SK-N-SH treated with all-trans-retinoic acid at 6 μM for 48 hours (cell line): ENCODE measurements at regions not wholly inside any gene's neighbourhood (a gene's known extent, or its start where the extent isn't known, plus 50 kb on each side); places are given as distances from the start of the nearest gene placed in this dataset.

Source experiments
- ATAC-seq: fragments of 200-7000 bp; cut with Tn5 transposase; 3 replicates; pipeline ENCODE4 v1.9.1; 2020; ENCODE audit warnings: mild to moderate bottlenecking, moderate library complexity
- ARNTL ChIP-seq: fragments of 450-650 bp; formaldehyde crosslinking; IDR thresholded peaks from 2 replicates; pipeline ENCODE4 v1.5.0; 2020; ENCODE audit warnings: low read depth, mild to moderate bottlenecking, moderate library complexity, borderline replicate concordance
- BACH2 ChIP-seq: fragments of 250-450 bp; sonication (Bioruptor Pico); IDR thresholded peaks from 2 replicates; pipeline ENCODE4 v1.9.0; 2021; ENCODE audit warnings: mild to moderate bottlenecking, borderline replicate concordance
- CREB5 ChIP-seq: fragments of 250-450 bp; sonication (Bioruptor Pico); IDR thresholded peaks from 2 replicates; pipeline ENCODE4 v1.5.1; 2020; ENCODE audit warnings: low read depth, mild to moderate bottlenecking, moderate library complexity
- CSDC2 ChIP-seq: fragments of 250-450 bp; sonication (Bioruptor Pico); IDR thresholded peaks from 2 replicates; pipeline ENCODE4 v1.5.0; 2020; ENCODE audit warnings: mild to moderate bottlenecking, moderate library complexity
- ISL1 ChIP-seq: fragments of 250-450 bp; sonication (Bioruptor Pico); IDR thresholded peaks from 2 replicates; pipeline ENCODE4 v2.1.2; 2022; ENCODE audit warnings: mild to moderate bottlenecking, moderate library complexity
- PATZ1 ChIP-seq: fragments of 250-450 bp; sonication (Bioruptor Pico); IDR thresholded peaks from 2 replicates; pipeline ENCODE4 v1.8.0; 2020; ENCODE audit warnings: mild to moderate bottlenecking, moderate library complexity, borderline replicate concordance
- POU6F1 ChIP-seq: fragments of 250-450 bp; sonication (Bioruptor Pico); IDR thresholded peaks from 2 replicates; pipeline ENCODE4 v1.8.0; 2021; ENCODE audit warnings: low read depth, mild to moderate bottlenecking, moderate library complexity, borderline replicate concordance
- PPARA ChIP-seq: fragments of 250-450 bp; sonication (Bioruptor Pico); IDR thresholded peaks from 2 replicates; pipeline ENCODE4 v1.5.0; 2020; ENCODE audit warnings: mild to moderate bottlenecking, borderline replicate concordance
- RARB ChIP-seq: fragments of 250-450 bp; sonication (Bioruptor Pico); IDR thresholded peaks from 2 replicates; pipeline ENCODE4 v1.8.0; 2021; ENCODE audit warnings: mild to moderate bottlenecking, moderate library complexity
- SNAI2 ChIP-seq: fragments of 250-450 bp; sonication (Bioruptor Pico); IDR thresholded peaks from 2 replicates; pipeline ENCODE4 v1.5.0; 2020; ENCODE audit warnings: mild to moderate bottlenecking, moderate library complexity
- TCF4 ChIP-seq: fragments of 250-450 bp; sonication (Bioruptor Pico); IDR thresholded peaks from 2 replicates; pipeline ENCODE4 v1.8.0; 2021; ENCODE audit warnings: mild to moderate bottlenecking, moderate library complexity, borderline replicate concordance
- TOX ChIP-seq: fragments of 250-450 bp; sonication (Bioruptor Pico); IDR thresholded peaks from 2 replicates; pipeline ENCODE4 v1.8.0; 2021; ENCODE audit warnings: mild to moderate bottlenecking, moderate library complexity, borderline replicate concordance
- TSHZ2 ChIP-seq: fragments of 250-450 bp; sonication (Bioruptor Pico); IDR thresholded peaks from 2 replicates; pipeline ENCODE4 v1.5.0; 2020; ENCODE audit warnings: mild to moderate bottlenecking, moderate library complexity
- ZC3H10 ChIP-seq: fragments of 250-450 bp; sonication (Bioruptor Pico); IDR thresholded peaks from 2 replicates; pipeline ENCODE4 v1.5.1; 2021; ENCODE audit warnings: mild to moderate bottlenecking, moderate library complexity
- ZFP3 ChIP-seq: fragments of 250-450 bp; sonication (Bioruptor Pico); IDR thresholded peaks from 2 replicates; pipeline ENCODE4 v1.5.0; 2020; ENCODE audit warnings: mild to moderate bottlenecking, moderate library complexity
- ZFP30 ChIP-seq: fragments of 450-650 bp; formaldehyde crosslinking; IDR thresholded peaks from 2 replicates; pipeline ENCODE4 v1.5.0; 2022; ENCODE audit warnings: mild to moderate bottlenecking, moderate library complexity
- ZNF565 ChIP-seq: fragments of 450-650 bp; formaldehyde crosslinking; conservative IDR thresholded peaks from 2 replicates; pipeline ENCODE4 v1.5.0; 2020; ENCODE audit warnings: low read depth, mild to moderate bottlenecking, moderate library complexity
- ZNF70 ChIP-seq: fragments of 450-650 bp; formaldehyde crosslinking; IDR thresholded peaks from 2 replicates; pipeline ENCODE4 v1.5.0; 2020; ENCODE audit warnings: mild to moderate bottlenecking, moderate library complexity
- ZNF8 ChIP-seq: fragments of 450-650 bp; formaldehyde crosslinking; IDR thresholded peaks from 2 replicates; pipeline ENCODE4 v1.5.0; 2020; ENCODE audit warnings: mild to moderate bottlenecking, moderate library complexity

- no peak for ATAC-seq
- TF ChIP-seq TOX: no peak
These were observed 143.1 kb downstream of the INHBB start for GRCh38 chr2:120489023-120489422.

GRCh38 chr2:120490091-120490798 is 144.3 kb downstream of the INHBB start:
- ATAC-seq: no peak
- no peak for TF ChIP-seq CREB5 (CRISPR knock-in tag)
- no peak for TF ChIP-seq TCF4 (CRISPR knock-in tag)
- TF ChIP-seq ZC3H10 (CRISPR knock-in tag): no peak
- TF ChIP-seq PPARA: no peak
- TF ChIP-seq SNAI2 (CRISPR knock-in tag): no peak
- no peak for TF ChIP-seq ISL1 (CRISPR knock-in tag)
- no peak for TF ChIP-seq RARB (CRISPR knock-in tag)
- TF ChIP-seq ZFP3 (CRISPR knock-in tag): no peak
- TF ChIP-seq ARNTL (CRISPR knock-in tag): no peak
- no peak for TF ChIP-seq BACH2 (CRISPR knock-in tag)
- no peak for TF ChIP-seq ZFP30 (CRISPR knock-in tag)
- no peak for TF ChIP-seq ZNF70 (CRISPR knock-in tag)
- TF ChIP-seq CSDC2 (CRISPR knock-in tag): no peak
- TF ChIP-seq TSHZ2: no peak
- TF ChIP-seq ZNF8: no peak
- TF ChIP-seq PATZ1 (CRISPR knock-in tag): no peak

GRCh38 chr2:120491111-120491625 is 145.2 kb downstream of the INHBB start:
- no peak for TF ChIP-seq POU6F1 (CRISPR knock-in tag)
- TF ChIP-seq ISL1 (CRISPR knock-in tag): no peak
- no peak for TF ChIP-seq ZNF70 (CRISPR knock-in tag)
- no peak for TF ChIP-seq ARNTL (CRISPR knock-in tag)
- no peak for TF ChIP-seq SNAI2 (CRISPR knock-in tag)
- no peak for TF ChIP-seq RARB (CRISPR knock-in tag)
- TF ChIP-seq TSHZ2: no peak
- no peak for TF ChIP-seq ZC3H10 (CRISPR knock-in tag)
- TF ChIP-seq ZFP30 (CRISPR knock-in tag): no peak
- no peak for TF ChIP-seq ZNF565
- no peak for ATAC-seq
